SU-DHL-6 (cell line): ENCODE measurements at regions not wholly inside any gene's neighbourhood (a gene's known extent, or its start where the extent isn't known, plus 50 kb on each side); places are given as distances from the start of the nearest gene placed in this dataset.
"Not testable (repeated sequence)": the region's sequence is repeated elsewhere in the genome, so short reads cannot be mapped to it uniquely, and the experiment has no call there.

ENCODE experiments used
- H2AFZ ChIP-seq: fragments of 200-600 bp; sonication (generic); 2 replicates; pipeline ENCODE4 v1.6.1; 2014; ENCODE audit warnings: low read depth, mild to moderate bottlenecking, moderate library complexity, mixed read lengths, antibody characterized with exemption, low read length; ENCODE audit not compliant: severe bottlenecking
- H3F3A ChIP-seq: fragments of 200-600 bp; shearing (Covaris generic); 2 replicates; pipeline ENCODE4 v1.6.0; 2016; ENCODE audit warnings: antibody characterized with exemption, mild to moderate bottlenecking; ENCODE audit not compliant: insufficient read depth
- H3K27ac ChIP-seq: fragments of 200-600 bp; sonication (generic); 2 replicates; pipeline ENCODE4 v1.5.1; 2016; ENCODE audit warnings: low read depth, mild to moderate bottlenecking, low read length, moderate library complexity, mixed read lengths
- H3K27me3 ChIP-seq: fragments of 200-600 bp; sonication (generic), shearing (Covaris generic); 2 replicates; pipeline ENCODE4 v1.6.0; 2014; ENCODE audit warnings: mild to moderate bottlenecking, low read length
- H3K36me3 ChIP-seq: fragments of 200-600 bp; sonication (generic); 2 replicates; pipeline ENCODE4 v1.6.1; 2014; ENCODE audit warnings: mild to moderate bottlenecking, low read length, mixed read lengths
- H3K4me2 ChIP-seq: fragments of 300-600, 200-600 bp; shearing (Covaris generic), sonication (generic); 2 replicates; pipeline ENCODE4 v1.6.0; 2014; ENCODE audit warnings: low read length, low read depth, mild to moderate bottlenecking; ENCODE audit not compliant: poor library complexity, severe bottlenecking
- H3K4me3 ChIP-seq: fragments of 200-600 bp; sonication (generic); 2 replicates; pipeline ENCODE4 v1.5.1; 2014; ENCODE audit warnings: antibody characterized with exemption, low read length, mild to moderate bottlenecking, mixed read lengths; ENCODE audit not compliant: insufficient read depth, poor library complexity, severe bottlenecking
- H3K79me2 ChIP-seq: fragments of 200-600 bp; sonication (generic); 2 replicates; pipeline ENCODE4 v1.6.1; 2014; ENCODE audit warnings: mild to moderate bottlenecking, low read length, moderate library complexity; ENCODE audit not compliant: insufficient read depth
- H3K9ac ChIP-seq: fragments of 200-600 bp; sonication (generic); 2 replicates; pipeline ENCODE4 v1.7.0; 2014; ENCODE audit warnings: mild to moderate bottlenecking, low read length
- H3K9me2 ChIP-seq: fragments of 200-600 bp; sonication (generic); replicated peaks from 2 replicates; pipeline ENCODE4 v1.6.1; 2014; ENCODE audit warnings: low read length; ENCODE audit not compliant: insufficient read depth
- H3K9me3 ChIP-seq: fragments of 200-600 bp; sonication (generic); 2 replicates; pipeline ENCODE4 v1.6.1; 2014; ENCODE audit warnings: low read length, mixed read lengths; ENCODE audit not compliant: insufficient read depth
- H4K20me1 ChIP-seq: fragments of 200-600 bp; sonication (generic); 2 replicates; pipeline ENCODE4 v1.6.1; 2014; ENCODE audit warnings: low read depth, mild to moderate bottlenecking, antibody characterized with exemption, low read length, moderate library complexity, mixed read lengths

- H3K9me2 ChIP-seq, H3K9me3 ChIP-seq, H3K4me2 ChIP-seq, H3K27ac ChIP-seq, H3K4me3 ChIP-seq, H3K36me3 ChIP-seq, H3K9ac ChIP-seq, H2AFZ ChIP-seq, H3K27me3 ChIP-seq, H3F3A ChIP-seq, H3K79me2 ChIP-seq, H4K20me1 ChIP-seq: not testable (repeated sequence)
Measured at GRCh38 chr5:34096033-34096432, 53.0 kb upstream of the C1QTNF3 start.

- not testable (repeated sequence) for H3K9me3 ChIP-seq, H3K9me2 ChIP-seq, H2AFZ ChIP-seq, H3F3A ChIP-seq, H4K20me1 ChIP-seq, H3K4me3 ChIP-seq, H3K36me3 ChIP-seq, H3K4me2 ChIP-seq, H3K9ac ChIP-seq, H3K79me2 ChIP-seq, H3K27ac ChIP-seq, H3K27me3 ChIP-seq
Measured at GRCh38 chr5:34099891-34100290, 56.9 kb upstream of the C1QTNF3 start.

- not testable (repeated sequence) for H3K79me2 ChIP-seq, H3K27ac ChIP-seq, H3F3A ChIP-seq, H3K27me3 ChIP-seq, H3K9me3 ChIP-seq, H4K20me1 ChIP-seq, H3K9ac ChIP-seq, H2AFZ ChIP-seq, H3K4me3 ChIP-seq, H3K36me3 ChIP-seq, H3K4me2 ChIP-seq, H3K9me2 ChIP-seq
Measured at GRCh38 chr5:34101567-34101966, 58.6 kb upstream of the C1QTNF3 start.

GRCh38 chr5:34108897-34109296, 65.9 kb upstream of the C1QTNF3 start:
- H4K20me1 ChIP-seq, H3K9me3 ChIP-seq, H3K4me2 ChIP-seq, H2AFZ ChIP-seq, H3F3A ChIP-seq, H3K36me3 ChIP-seq, H3K9ac ChIP-seq, H3K27ac ChIP-seq, H3K79me2 ChIP-seq, H3K4me3 ChIP-seq, H3K27me3 ChIP-seq, H3K9me2 ChIP-seq: not testable (repeated sequence)

GRCh38 chr5:34124280-34124679, 81.3 kb upstream of the C1QTNF3 start:
- H2AFZ ChIP-seq, H3K27me3 ChIP-seq, H3K9me2 ChIP-seq, H3K4me2 ChIP-seq, H3K9ac ChIP-seq, H3K4me3 ChIP-seq, H3F3A ChIP-seq, H3K27ac ChIP-seq, H4K20me1 ChIP-seq, H3K79me2 ChIP-seq, H3K9me3 ChIP-seq, H3K36me3 ChIP-seq: not testable (repeated sequence)

- H4K20me1 ChIP-seq, H3K4me2 ChIP-seq, H2AFZ ChIP-seq, H3K9ac ChIP-seq, H3K36me3 ChIP-seq, H3K9me3 ChIP-seq, H3K27me3 ChIP-seq, H3K79me2 ChIP-seq, H3F3A ChIP-seq, H3K4me3 ChIP-seq, H3K9me2 ChIP-seq, H3K27ac ChIP-seq: not testable (repeated sequence)
Measured at GRCh38 chr5:34125354-34125753, 82.3 kb upstream of the C1QTNF3 start.

GRCh38 chr5:34126741-34127140, 83.7 kb upstream of the C1QTNF3 start:
- not testable (repeated sequence) for H3K9me3 ChIP-seq, H3K79me2 ChIP-seq, H3K9ac ChIP-seq, H3K9me2 ChIP-seq, H3K4me2 ChIP-seq, H3F3A ChIP-seq, H2AFZ ChIP-seq, H4K20me1 ChIP-seq, H3K36me3 ChIP-seq, H3K27ac ChIP-seq, H3K27me3 ChIP-seq, H3K4me3 ChIP-seq

GRCh38 chr5:34127818-34128217, 84.8 kb upstream of the C1QTNF3 start:
- H3F3A ChIP-seq, H4K20me1 ChIP-seq, H3K9me2 ChIP-seq, H2AFZ ChIP-seq, H3K79me2 ChIP-seq, H3K4me3 ChIP-seq, H3K27me3 ChIP-seq, H3K27ac ChIP-seq, H3K9ac ChIP-seq, H3K4me2 ChIP-seq, H3K36me3 ChIP-seq, H3K9me3 ChIP-seq: not testable (repeated sequence)
